Peyer's patch (tissue), 4 donors: ENCODE measurements at regions not wholly inside any gene's neighbourhood (a gene's known extent, or its start where the extent isn't known, plus 50 kb on each side); places are given as distances from the start of the nearest gene placed in this dataset.

Experiments
- DNase-seq, 3 donors: peaks; one replicate each; pipeline ENCODE4 v3.0.0-alpha.2; 2017 to 2019
- H3K27ac ChIP-seq, 4 donors: fragments of 200-600 bp; sonication (generic); one replicate each; pipeline ENCODE4 v1.5.1; 2016 to 2019
- H3K27me3 ChIP-seq, 2 donors: fragments of 200-600 bp; sonication (generic); one replicate each; pipeline ENCODE4 v1.5.1; 2019
- H3K36me3 ChIP-seq, 3 donors: fragments of 200-600 bp; sonication (generic); one replicate each; pipeline ENCODE4 v1.5.1; 2016 to 2019
- H3K4me1 ChIP-seq, 4 donors: fragments of 200-600 bp; sonication (generic); one replicate each; pipeline ENCODE4 v1.5.1; 2016 to 2019
- H3K4me3 ChIP-seq, 4 donors: fragments of 200-600 bp; sonication (generic); 1 replicate in 3 of 4; 2 replicates in 1 of 4; pipeline ENCODE4 v1.5.1; 2016 to 2019; ENCODE audit warnings: mild to moderate bottlenecking in 1 of 4
- H3K9me3 ChIP-seq, 4 donors: fragments of 200-600 bp; sonication (generic); one replicate each; pipeline ENCODE4 v1.5.1; 2016 to 2019; ENCODE audit warnings: mild to moderate bottlenecking in 1 of 4
- CTCF ChIP-seq, 6 experiments: fragments of 450-650 bp in 4 of 6; fragments of 200-600 bp in 2 of 6; sonication (generic) in 1 of 6; IDR thresholded peaks; one replicate each; pipeline ENCODE4 v1.5.1; 2017 to 2019; ENCODE audit warnings: antibody characterized with exemption in 6 of 6, mild to moderate bottlenecking in 3 of 6, moderate library complexity in 1 of 6
- POLR2A ChIP-seq, 2 donors: fragments of 450-650 bp; IDR thresholded peaks; one replicate each; pipeline ENCODE4 v1.5.1; 2017; ENCODE audit warnings: antibody characterized with exemption in 2 of 2, mild to moderate bottlenecking in 2 of 2, moderate library complexity in 2 of 2

- Histone ChIP-seq H3K27me3 (no peaks in the 10 kb centered on the region), H3K9me3 (no peaks in the 10 kb centered on the region), H3K4me1 (no peaks in the 10 kb centered on the region), H3K36me3 (no peaks in the 10 kb centered on the region), H3K27ac (no peak overlapping the region), H3K4me3 (no peak overlapping the region)
- TF ChIP-seq CTCF (IDR thresholded peaks at IDR 0.05) (no peak), POLR2A (IDR thresholded peaks at IDR 0.05) (no peak)
- DNase-seq: no peak
Observed at GRCh38 chr15:96119734-96120133, 210.8 kb upstream of the NR2F2 start.

DNA sequence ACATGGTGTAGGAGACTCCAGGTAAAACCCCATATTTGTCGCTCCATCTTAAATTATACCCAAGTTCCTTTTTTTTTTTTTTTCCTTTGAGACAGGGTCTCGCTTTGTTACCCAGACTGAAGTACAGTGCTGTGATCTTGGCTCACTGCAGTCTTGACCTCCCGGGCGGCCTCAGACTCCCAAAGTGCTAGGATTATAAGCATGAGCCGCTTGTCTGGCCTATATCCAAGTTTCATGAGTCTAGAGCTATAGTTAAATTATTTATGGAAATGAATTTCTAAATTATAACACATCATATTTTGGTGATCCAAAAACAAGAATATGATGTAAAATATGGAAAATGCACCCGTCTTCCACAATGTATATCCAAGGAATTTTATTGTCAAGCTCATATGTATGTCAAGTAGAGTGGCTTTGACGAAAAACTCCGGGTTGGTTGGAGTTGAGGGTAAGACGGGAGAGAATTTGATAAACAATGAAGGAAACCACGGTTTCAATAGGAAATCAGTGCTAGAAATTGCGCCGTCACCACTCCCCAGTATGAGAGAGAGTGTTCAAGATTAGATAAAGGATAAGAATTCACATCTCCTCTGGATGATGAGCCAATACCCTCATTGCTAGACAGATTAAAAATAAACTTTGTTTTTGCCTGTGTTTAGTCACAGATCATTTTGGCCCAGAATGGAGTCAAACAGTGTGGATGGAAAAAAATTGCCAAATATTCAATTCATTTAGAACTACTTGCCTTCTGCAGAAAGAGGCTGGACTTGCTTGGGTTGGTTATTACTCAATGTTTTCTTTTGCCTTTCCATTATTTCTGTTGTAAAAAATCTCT, 209.2 kb upstream of the NR2F2 start:
- DNase-seq: no peak
- Histone ChIP-seq H3K27ac (no peak overlapping the region), H3K9me3 (no peaks in the 10 kb centered on the region)

GRCh38 chr15:96122077-96123027, 208.1 kb upstream of the NR2F2 start:
- Histone ChIP-seq H3K36me3 (no peaks in the 10 kb centered on the region), H3K4me1 (no peaks in the 10 kb centered on the region), H3K27ac (no peak overlapping the region), H3K27me3 (no peaks in the 10 kb centered on the region), H3K4me3 (no peak overlapping the region), H3K9me3 (no peaks in the 10 kb centered on the region)
- no peak for TF ChIP-seq CTCF (IDR thresholded peaks at IDR 0.05)
- TF ChIP-seq POLR2A (IDR thresholded peaks at IDR 0.05): no peak
- DNase-seq: no peak

More for the DNA sequence above, 209.2 kb upstream of the NR2F2 start:
- Histone ChIP-seq H3K4me1 (no peaks in the 10 kb centered on the region), H3K4me3 (no peak overlapping the region), H3K36me3 (no peaks in the 10 kb centered on the region), H3K27me3 (no peaks in the 10 kb centered on the region)
- TF ChIP-seq POLR2A (IDR thresholded peaks at IDR 0.05) (no peak), CTCF (IDR thresholded peaks at IDR 0.05) (no peak)

DNA sequence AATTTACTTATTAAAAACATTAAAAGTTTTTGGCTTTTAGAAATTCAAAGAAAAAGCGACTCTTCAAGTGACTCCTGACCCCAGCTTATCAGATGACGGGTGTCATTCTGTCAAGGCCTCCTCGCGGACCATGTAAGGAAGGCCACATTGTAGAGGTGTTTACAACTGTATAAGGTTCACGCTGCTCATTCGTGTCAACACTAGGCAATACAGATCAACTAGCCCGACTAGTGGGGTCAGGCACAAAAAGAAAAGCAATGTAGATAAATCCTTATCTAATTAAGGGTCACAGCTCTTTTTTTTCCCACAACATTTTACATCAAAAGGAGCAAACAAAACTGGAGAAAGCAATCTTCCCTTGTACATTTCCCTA, 207.5 kb upstream of the NR2F2 start:
- TF ChIP-seq POLR2A (IDR thresholded peaks at IDR 0.05) (no peak), CTCF (IDR thresholded peaks at IDR 0.05) (no peak)
- H3K36me3 ChIP-seq: no peaks in the 10 kb centered on the region
- H3K27ac ChIP-seq: no peak overlapping the region
- H3K4me3 ChIP-seq: no peak overlapping the region
- DNase-seq: no peak
- no peaks in the 10 kb centered on the region for H3K27me3 ChIP-seq
- H3K4me1 ChIP-seq: no peaks in the 10 kb centered on the region
- H3K9me3 ChIP-seq: no peaks in the 10 kb centered on the region

DNA sequence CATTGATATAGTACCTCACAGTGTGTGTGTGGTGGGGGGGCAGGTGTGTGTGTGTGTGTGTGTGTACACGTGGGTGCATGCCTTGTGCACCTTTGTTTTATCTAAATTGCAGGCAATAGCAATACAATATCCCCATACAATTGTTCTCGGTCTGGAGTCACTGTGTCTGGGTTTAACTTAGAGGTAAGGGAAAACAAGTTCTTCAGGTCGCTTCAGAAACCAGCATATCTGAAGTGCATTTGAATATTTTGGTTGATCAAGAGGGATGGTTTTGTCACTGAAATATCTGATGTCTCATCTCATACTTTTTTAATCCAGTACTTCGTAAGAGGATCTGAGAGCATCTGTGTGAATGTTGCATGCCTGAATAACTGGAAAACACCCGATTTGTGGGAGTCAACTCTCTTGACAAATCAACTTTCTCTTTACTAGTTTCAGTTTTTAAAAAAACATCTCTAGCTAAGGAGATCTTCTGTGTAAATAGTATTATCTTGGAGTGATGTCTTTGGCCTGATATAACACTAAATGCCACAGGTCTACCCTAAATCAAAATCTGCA, 206.8 kb upstream of the NR2F2 start:
- DNase-seq: no peak
- no peaks in the 10 kb centered on the region for H3K27me3 ChIP-seq
- no peaks in the 10 kb centered on the region for H3K9me3 ChIP-seq
- no peaks in the 10 kb centered on the region for H3K36me3 ChIP-seq
- no peak overlapping the region for H3K4me3 ChIP-seq
- no peak for TF ChIP-seq POLR2A (IDR thresholded peaks at IDR 0.05)
- no peak for TF ChIP-seq CTCF (IDR thresholded peaks at IDR 0.05)
- no peaks in the 10 kb centered on the region for H3K4me1 ChIP-seq
- H3K27ac ChIP-seq: no peak overlapping the region
